Osteocyte (in vitro differentiated cells): ENCODE measurements at regions not wholly inside any gene's neighbourhood (a gene's known extent, or its start where the extent isn't known, plus 50 kb on each side); places are given as distances from the start of the nearest gene placed in this dataset.

Experiments used
- DNase-seq: peaks from one replicate; pipeline ENCODE4 v3.0.0; 2021; ENCODE audit warnings: mixed read lengths; ENCODE audit not compliant: unreplicated experiment; ENCODE audit errors: extremely low spot score
- H3K27ac Mint-ChIP-seq: one replicate; pipeline ENCODE4 v1.8.0; 2021; ENCODE audit warnings: mild to moderate bottlenecking, mixed read lengths; ENCODE audit not compliant: unreplicated experiment
- H3K27me3 Mint-ChIP-seq: one replicate; pipeline ENCODE4 v1.8.0; 2021; ENCODE audit warnings: mixed read lengths; ENCODE audit not compliant: unreplicated experiment
- H3K36me3 Mint-ChIP-seq: one replicate; pipeline ENCODE4 v1.8.0; 2021; ENCODE audit warnings: mixed read lengths; ENCODE audit not compliant: unreplicated experiment
- H3K4me1 Mint-ChIP-seq: one replicate; pipeline ENCODE4 v1.8.0; 2021; ENCODE audit warnings: mixed read lengths; ENCODE audit not compliant: unreplicated experiment
- H3K4me3 Mint-ChIP-seq: one replicate; pipeline ENCODE4 v1.8.0; 2021; ENCODE audit warnings: mild to moderate bottlenecking, moderate library complexity, mixed read lengths; ENCODE audit not compliant: unreplicated experiment
- H3K9me3 Mint-ChIP-seq: one replicate; pipeline ENCODE4 v1.8.0; 2021; ENCODE audit warnings: mixed read lengths; ENCODE audit not compliant: unreplicated experiment
- CTCF ChIP-seq: fragments of 200-600 bp; sonication (generic); IDR thresholded peaks from 2 replicates; pipeline ENCODE4 v1.5.0; 2021; ENCODE audit warnings: antibody characterized with exemption, mild to moderate bottlenecking, moderate library complexity

- H3K27me3 Mint-ChIP-seq = no peaks in the 10 kb centered on the region
- no peak for DNase-seq
These were observed 268.3 kb upstream of the FERD3L start for GRCh38 chr7:19413443-19413965.

GRCh38 chr7:19410691-19411090 is 265.5 kb upstream of the FERD3L start:
- DNase-seq = no peak
- TF ChIP-seq CTCF = no peak
- Mint-ChIP-seq H3K9me3 (no peaks in the 10 kb centered on the region), H3K27ac (no peak overlapping the region), H3K36me3 (no peaks in the 10 kb centered on the region), H3K4me1 (peaks cover 17% of the 10 kb centered on the region), H3K27me3 (no peaks in the 10 kb centered on the region), H3K4me3 (no peak overlapping the region)

More at GRCh38 chr7:19413443-19413965, 268.3 kb upstream of the FERD3L start:
- Mint-ChIP-seq H3K4me3 (no peak overlapping the region), H3K9me3 (no peaks in the 10 kb centered on the region), H3K27ac (peak overlapping the region; percentile 28), H3K4me1 (peaks cover 12% of the 10 kb centered on the region), H3K36me3 (no peaks in the 10 kb centered on the region)
- no peak for TF ChIP-seq CTCF

GRCh38 chr7:19410106-19410505 is 264.9 kb upstream of the FERD3L start:
- no peak overlapping the region for H3K27ac Mint-ChIP-seq
- H3K27me3 Mint-ChIP-seq = no peaks in the 10 kb centered on the region
- no peaks in the 10 kb centered on the region for H3K36me3 Mint-ChIP-seq

GRCh38 chr7:19408706-19409220 is 263.5 kb upstream of the FERD3L start:
- no peaks in the 10 kb centered on the region for H3K9me3 Mint-ChIP-seq
- no peaks in the 10 kb centered on the region for H3K27me3 Mint-ChIP-seq
- H3K27ac Mint-ChIP-seq = no peak overlapping the region
- no peak overlapping the region for H3K4me3 Mint-ChIP-seq
- DNase-seq = no peak
- TF ChIP-seq CTCF = no peak
- H3K4me1 Mint-ChIP-seq = peaks cover 25% of the 10 kb centered on the region
- H3K36me3 Mint-ChIP-seq = no peaks in the 10 kb centered on the region

More at GRCh38 chr7:19410106-19410505, 264.9 kb upstream of the FERD3L start:
- DNase-seq = no peak
- no peak for TF ChIP-seq CTCF
- H3K9me3 Mint-ChIP-seq = no peaks in the 10 kb centered on the region
- H3K4me1 Mint-ChIP-seq = peaks cover 23% of the 10 kb centered on the region
- H3K4me3 Mint-ChIP-seq = no peak overlapping the region

GRCh38 chr7:19407270-19407669 is 262.0 kb upstream of the FERD3L start:
- no peaks in the 10 kb centered on the region for H3K36me3 Mint-ChIP-seq
- TF ChIP-seq CTCF = no peak
- no peaks in the 10 kb centered on the region for H3K9me3 Mint-ChIP-seq
- peaks cover 25% of the 10 kb centered on the region for H3K4me1 Mint-ChIP-seq
- no peak overlapping the region for H3K4me3 Mint-ChIP-seq
- H3K27ac Mint-ChIP-seq = no peak overlapping the region
- H3K27me3 Mint-ChIP-seq = no peaks in the 10 kb centered on the region
- no peak for DNase-seq
